ENCODE measurements at regions not wholly inside any gene's neighbourhood (a gene's known extent, or its start where the extent isn't known, plus 50 kb on each side); places are given as distances from the start of the nearest gene placed in this dataset.

DNA sequence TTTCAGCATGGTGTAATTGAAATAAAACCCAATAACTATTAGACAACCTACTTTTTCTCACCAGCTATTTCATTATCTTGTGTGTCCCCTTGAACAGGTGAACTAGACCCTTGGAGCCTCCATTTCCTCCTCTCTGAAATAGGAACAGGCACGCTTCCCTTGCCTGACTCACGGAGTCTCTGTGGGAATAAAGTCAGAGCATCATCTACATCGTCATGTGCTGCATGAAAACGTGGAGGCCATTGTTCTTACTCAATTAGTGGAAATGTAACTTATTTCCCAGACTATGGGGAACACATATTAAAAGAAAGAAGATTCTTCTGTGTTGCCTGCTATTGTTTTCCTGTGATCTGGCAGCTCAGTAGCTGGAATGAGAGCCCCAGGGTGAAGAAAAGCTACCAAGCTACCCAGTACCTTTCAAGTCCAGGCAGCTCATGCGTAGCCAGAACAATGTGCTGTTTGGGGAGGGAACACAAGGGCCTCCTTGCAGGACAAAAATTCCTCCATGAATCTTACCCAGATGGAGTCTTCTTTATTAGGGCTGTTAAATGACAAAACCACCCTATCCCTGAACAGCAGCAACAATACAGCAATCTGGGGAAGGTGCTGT, 59.8 kb downstream of the SOX11 start:
- DNase-seq (ENCODE audit: low read depth in 3 of 3): no peak

DNA sequence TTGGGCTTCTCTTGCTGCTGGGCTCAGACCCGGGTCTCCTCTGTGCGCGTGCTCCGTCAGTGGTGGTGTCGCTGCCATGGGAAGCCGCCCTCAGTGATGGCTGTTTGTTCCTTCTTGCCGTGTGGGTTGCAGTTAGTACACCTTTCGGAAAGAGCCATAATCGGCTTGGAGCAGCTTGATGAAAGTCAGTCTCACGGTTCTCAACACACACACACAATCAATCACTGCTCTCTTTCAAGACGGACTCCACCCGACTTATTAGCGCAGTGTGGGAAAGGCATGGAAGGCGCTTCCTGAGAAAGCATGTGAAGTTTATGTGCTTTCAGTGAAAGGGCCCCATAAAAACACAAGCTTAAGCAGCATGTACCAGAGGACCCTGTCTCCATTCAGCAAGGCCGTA, 64.1 kb downstream of the SOX11 start:
- no peak for DNase-seq (ENCODE audit: low read depth in 3 of 3)

DNA sequence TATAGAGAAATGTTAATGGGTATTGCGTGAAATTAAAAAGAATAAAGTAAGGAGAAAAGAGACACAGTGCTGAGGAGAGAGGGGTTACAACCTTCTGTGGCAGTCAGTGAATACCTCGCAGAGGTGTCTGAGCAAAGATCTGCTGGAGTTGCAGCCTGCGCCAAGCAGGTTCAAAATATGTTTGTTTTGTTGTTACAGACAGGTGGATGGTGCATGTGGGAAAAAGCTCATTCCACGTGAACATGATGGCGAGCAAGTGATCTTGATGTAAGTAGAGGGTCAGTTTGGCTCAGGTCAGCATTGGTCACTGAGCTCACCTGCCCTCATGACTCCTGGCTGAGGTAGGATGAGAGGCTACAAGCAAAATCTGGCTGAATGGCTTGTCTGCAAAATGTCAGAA, 66.2 kb downstream of the SOX11 start:
- no peak for DNase-seq (ENCODE audit: low read depth in 3 of 3)

DNA sequence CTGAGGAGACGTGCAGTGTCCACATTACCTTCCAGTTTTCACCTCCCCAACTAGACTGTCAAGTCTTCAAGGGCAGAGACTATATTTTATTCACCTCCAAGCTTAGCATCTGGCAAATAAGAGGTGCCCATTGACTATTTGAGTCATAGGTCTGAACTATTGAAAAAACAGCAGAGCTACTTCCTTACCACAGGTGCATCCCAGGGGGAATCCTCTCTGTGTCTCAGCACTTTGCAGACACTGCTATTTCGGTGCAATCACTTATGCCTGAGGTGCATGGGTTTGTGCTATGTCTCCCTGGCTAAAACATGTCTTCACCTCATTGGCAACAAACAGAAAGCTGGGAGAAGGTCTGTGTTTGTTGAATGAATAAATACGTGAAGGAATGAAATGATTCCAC, 67.8 kb downstream of the SOX11 start:
- DNase-seq (ENCODE audit: low read depth in 3 of 3): no peak

DNA sequence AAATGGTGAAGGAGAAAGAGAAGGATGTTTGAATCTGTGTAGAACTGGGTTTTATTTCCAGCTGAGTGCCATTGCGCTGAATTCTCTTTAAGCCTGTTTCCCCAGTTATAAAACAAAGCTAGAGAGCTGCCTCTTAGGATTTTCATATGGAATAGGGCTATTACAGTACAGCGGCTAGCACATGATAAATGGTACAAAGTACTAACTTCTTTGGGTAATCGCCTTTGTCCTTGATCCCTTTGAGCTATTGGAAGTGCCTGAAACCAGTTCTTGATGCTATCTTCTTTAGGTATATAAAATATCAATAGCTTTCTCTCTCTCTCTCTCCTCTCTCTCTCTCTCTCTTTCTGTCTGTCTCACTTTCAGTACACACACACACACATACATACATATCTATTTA, 71.3 kb downstream of the SOX11 start:
- no peak for DNase-seq (ENCODE audit: low read depth in 3 of 3)

DNA sequence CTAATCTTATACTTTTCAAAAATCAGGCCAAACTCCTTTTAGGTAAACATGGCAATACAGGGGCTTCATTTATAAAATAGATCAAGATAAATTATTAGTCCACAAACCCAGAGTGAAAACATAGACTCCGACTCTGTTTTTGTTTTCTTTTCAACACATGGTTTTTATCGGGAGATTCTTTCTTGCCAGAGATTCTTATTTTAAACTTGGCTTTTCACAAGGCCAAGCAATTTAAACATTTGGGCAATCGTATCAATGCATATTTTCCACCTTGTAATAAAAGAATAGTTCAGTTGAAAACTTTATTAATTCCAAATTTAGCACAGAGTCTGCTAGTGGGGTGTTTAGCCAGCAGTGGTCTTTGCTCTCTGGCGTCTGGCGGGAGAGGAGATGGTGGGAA, 71.9 kb downstream of the SOX11 start:
- DNase-seq (ENCODE audit: low read depth in 3 of 3): no peak

DNA sequence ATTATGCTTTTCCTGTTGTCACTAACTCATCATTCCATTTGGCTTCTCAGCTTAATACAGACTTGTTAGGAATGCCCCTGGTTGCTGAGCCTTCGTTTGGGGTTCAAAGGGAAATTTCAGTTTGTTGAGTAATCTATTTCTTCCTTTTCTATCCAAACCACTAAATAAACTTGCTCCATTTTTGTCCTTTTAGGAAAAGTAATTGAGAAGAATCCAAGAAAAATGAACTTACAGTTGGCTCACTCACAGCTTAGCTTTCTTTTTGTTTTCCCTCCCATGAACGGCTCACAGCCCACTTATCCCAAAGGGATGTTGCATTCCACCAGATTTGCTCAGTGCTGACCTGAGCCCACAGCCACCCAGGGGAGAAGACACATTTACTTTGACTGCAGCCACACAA, 73.9 kb downstream of the SOX11 start:
- DNase-seq (ENCODE audit: low read depth in 3 of 3): no peak

DNA sequence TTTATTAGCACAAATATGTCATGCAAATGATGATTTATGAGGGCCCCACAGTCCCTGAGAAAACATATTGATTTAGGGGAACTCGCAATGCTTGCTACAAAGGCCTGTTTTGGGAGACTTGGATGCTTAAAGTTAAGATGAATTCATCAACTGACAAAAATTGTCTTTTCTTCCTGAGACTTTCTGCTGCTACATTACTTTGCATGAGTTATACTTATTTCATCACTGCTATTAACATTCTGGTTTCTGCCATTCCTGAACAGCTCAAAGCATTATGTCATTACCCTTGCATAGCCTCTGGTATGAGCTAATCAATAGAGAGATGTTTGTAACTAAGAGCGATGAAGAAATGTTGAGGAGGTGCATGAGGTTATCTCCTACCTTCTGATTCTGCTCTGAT, 74.4 kb downstream of the SOX11 start:
- DNase-seq (ENCODE audit: low read depth in 3 of 3): no peak

DNA sequence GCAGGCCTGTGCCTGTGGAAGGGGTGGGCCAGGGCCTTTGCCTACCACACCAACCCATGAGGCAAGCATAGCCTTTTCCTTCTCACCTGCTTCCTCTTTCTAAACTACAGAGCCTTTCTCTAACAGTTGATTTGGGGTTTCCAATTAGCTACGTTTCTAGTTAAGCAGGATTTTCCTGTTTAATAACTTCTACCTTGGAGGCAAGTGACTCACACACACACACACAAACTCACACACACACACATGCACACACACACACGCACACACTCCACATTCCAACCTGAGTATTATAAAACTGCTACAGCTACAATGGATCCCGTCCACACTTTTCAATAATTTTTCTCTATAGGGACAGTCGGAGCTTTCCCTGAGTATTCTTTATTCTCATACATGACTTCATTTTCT, 84.9 kb downstream of the SOX11 start:
- no peak for DNase-seq (ENCODE audit: low read depth in 3 of 3)

DNA sequence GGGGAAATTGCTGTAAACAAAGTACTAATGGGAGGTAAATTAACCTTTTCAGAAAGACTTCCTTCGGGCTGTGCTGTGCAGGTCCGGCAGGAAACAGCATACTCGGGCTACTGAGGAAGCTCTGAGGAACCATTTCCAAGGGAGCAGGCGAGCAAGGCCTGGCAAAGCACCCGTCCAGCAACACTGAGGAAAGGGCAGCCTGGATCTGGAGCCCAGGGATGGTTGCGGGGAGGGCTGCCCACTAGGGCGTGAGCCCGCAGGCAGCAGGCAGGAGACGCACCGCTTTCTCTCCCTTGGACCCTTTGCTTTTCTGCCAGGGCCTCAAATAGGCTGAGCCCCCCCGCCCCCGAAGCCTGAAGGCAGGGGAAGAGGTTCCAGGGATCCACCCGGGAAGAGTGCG, 89.5 kb downstream of the SOX11 start:
- DNase-seq (ENCODE audit: low read depth in 3 of 3): no peak

DNA sequence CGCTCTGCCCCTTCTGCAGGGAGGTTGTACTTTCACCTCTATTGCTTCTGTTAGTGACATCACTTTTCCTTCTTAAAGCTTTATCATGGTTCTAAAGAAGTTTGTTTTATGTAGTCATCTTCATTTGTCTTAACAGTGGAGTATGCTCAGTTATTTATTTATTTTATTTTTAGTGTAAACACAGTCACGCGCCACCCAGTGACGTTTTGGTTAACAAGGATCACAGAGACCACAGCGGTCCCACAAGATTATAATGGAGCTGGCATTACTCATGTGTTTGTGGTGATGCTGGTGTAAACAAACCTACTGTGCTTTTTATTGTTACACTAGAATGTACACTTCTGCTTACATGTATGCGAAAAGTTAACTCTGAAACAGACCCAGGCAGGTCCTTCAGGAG, 89.9 kb downstream of the SOX11 start:
- DNase-seq (ENCODE audit: low read depth in 3 of 3): no peak

DNA sequence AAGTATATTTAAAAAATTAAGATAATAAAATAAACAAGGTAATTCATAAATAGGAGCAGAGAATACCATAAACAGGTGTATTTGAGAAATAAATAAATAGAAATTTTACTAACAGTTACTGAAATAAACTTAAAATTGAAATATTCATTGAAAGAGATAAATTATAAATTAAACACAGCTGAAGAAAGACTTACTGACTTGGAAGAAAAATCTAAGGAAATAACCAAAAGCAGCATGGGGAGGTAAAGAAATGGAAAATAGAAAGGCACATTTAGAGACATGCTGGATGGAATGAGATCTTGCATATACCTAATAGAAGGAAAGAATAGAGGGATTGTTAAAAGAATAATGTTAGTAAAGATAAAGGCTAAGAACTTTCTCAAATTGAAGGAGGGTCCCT, 96.3 kb downstream of the SOX11 start:
- no peak for DNase-seq (ENCODE audit: low read depth in 3 of 3)

DNA sequence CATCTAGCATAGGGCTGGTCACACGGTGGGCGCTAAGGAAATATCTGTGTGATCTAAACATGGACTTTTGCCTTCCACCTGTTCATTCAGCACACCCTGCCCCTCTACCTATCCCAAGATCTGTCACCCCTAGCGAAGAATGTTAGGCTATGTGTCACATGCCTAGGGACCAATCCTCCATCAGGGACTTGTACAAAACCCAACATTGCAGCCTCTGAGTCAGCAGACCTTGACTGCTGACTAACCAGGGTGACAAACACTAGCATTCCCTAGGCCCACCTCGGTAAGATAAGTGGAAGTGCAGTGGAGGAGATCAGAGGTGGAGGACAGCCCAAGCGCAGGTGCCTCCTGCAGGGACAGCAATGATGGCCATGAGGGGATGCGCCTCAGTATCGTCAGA, 99.2 kb downstream of the SOX11 start:
- no peak for DNase-seq (ENCODE audit: low read depth in 3 of 3)

DNA sequence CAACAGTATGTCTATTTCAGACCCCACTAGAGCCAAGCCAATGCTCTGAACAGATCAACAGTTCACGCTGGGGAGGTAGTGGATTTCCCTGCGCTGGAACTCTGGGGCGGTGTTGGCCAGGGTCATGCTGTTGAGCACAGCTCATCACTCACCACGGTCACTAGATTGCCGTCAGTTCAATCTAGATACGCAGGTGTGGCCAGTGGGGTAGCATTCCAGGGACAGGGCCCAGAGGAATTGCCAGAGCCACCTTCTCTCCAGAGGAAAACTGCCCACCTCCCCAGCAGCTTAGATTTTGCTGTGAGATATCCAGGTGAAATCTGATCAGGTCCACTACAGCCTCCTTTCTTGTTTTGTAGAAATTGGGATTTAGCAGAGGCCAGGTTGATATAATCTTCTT, 101.8 kb downstream of the SOX11 start:
- DNase-seq (ENCODE audit: low read depth in 3 of 3): no peak

DNA sequence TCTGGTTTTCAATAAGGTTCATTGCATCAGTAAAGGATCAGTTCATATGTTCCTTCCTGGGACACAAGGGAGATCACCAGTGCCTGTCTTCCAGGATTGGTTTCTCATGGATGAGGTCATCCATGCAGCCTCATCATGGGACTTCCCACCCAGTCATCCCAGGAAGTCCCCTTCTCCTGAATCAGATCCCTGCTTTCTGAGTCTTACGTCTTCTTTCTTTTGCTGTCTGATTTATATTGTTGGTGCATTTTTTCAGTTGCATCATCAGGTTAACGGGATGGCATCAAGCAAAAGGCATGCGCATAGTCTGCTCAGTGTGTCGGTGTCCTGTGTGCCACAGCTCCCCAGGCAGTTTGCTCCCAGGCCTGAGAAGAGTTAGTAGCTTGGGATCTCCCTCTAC, 105.9 kb downstream of the SOX11 start:
- no peak for DNase-seq (ENCODE audit: low read depth in 3 of 3)

DNA sequence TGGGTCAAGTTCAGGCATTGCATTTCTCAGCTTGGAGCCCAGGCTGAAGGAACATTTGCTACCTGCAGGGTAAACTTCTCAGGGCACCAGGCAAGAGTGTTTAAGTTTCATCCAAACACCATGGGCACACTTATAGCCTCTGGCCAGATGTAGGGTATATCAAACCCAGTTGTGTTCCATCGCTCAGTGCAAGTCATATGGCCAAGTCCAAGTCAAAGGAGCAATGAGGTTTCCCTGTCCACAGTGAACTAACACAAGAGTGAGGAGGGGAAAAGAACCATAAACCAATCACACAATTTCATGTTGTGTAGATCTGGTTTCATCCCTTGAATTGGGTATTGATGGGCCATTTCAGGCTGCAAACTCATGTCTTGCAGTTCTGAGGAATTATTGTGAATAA, 107.2 kb downstream of the SOX11 start:
- DNase-seq (ENCODE audit: low read depth in 3 of 3): no peak

DNA sequence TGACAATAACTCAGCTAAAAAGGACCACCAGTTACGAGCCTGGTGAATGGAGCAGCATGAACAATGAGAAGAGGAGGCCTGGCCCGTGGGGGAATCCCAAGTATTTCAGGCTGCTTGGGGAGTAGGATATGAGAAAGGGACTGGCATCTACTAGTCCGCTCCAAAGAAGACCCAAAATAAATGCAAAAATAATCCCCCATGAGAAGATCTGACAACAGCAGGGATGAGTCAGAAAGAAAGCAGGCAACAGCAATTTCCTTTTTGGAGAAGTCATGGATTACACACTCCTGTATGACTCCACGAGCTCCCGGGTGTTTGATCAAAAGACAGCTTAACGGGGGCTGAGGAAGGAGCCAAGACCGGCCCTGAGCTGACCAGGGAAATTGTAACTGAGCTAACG, 111.4 kb downstream of the SOX11 start:
- DNase-seq (ENCODE audit: low read depth in 3 of 3): no peak

DNA sequence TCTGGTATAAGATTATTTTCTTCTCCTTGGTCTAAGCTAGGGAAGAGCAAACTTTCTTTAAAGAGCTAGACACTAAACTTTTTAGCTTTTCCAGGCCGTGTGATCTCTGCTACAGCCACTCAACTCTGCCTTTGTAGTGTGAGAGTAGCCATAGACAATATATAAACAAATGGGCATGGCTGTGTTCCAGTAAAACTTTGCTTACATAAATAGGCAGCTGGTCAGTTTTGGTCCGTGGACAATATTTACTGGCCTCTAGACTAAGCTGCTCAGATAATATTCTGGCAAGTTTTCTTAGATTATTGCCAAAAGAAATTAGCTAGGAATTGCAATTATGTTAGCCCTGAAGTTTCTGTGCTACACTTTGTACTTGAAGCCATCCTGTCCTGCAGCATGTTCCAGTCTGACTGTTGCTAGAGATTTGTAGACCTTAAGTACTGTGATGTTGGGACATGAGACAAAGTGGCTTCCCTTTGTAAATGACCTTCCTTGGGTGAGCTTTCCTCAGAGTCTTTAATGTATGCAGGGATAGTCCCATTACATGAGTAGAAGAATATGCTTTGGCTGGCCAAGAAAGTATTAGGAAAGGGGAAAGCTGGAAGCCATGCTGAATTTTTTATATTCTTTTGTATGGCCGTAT, 126.9 kb downstream of the SOX11 start:
- no peak for DNase-seq (ENCODE audit: low read depth in 3 of 3)

DNA sequence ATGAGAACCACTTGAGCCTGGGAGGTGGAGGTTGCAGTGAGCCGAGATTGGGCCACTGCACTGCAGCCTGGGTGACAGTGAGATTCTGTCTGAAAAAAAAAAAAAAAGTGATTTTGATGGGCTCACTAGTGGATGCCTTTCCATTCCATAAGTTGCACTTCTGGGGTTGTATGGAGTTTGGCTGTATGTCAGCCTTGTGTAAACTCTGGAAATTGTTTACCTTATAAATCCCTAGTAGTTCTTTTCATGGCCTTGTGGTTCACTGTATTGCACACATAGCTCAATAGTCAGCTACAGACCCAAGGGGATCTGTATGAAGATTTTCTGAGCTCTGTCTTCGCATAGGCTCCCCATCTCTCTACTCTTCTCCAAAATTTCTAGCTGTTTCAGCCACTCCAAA, 131.9 kb downstream of the SOX11 start:
- DNase-seq (ENCODE audit: low read depth in 3 of 3): no peak

DNA sequence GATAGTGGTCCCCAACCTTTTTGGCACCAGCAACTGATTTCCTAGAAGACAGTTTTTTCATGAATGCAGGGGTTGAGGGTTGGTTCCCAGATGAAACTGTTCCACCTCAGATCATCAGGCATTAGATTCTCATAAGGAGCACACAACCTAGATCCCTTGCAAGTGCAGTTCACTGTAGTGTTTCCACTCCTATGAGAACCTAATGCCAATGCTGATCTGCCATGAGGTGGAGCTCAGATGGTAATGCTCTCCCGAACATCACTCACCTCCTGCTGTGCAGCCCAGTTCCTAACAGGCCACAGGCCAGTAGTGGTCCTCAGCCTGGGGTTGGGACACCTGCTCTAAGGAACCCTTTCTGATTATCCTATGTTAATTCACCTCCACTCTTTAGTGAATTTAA, 133.5 kb downstream of the SOX11 start:
- no peak for DNase-seq (ENCODE audit: low read depth in 3 of 3)

DNA sequence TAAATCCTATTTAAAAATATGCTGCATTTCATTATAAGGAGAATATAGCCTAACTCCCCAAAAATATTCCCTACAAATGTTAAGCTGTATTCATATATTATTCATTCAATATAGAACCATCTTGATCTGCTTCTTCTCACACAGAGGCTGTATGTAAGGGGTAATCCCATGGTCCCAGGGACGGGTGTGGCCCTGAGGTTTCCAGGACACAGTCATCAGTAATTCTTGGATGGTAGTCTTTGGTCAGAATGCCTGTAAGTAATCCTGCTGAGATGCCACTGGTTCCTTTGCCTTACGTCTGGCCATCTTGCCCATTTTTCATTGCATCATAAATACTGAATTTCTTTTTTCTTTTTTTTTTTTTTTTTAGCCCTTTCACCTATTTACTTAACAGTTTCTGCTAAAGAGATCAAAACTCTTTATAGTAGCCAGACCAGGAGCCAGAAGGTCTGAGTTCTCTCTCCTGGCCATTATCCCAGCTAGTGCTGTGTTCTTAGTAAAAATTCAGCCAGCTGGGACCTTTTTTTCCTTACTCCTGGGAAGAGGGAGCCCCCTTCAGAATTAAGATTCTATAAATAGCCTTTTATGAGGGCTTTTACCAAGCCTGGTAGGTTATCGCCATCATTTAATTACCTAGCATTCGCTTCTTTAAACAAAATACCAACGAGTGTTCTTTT, 134.9 kb downstream of the SOX11 start:
- no peak for DNase-seq (ENCODE audit: low read depth in 3 of 3)

DNA sequence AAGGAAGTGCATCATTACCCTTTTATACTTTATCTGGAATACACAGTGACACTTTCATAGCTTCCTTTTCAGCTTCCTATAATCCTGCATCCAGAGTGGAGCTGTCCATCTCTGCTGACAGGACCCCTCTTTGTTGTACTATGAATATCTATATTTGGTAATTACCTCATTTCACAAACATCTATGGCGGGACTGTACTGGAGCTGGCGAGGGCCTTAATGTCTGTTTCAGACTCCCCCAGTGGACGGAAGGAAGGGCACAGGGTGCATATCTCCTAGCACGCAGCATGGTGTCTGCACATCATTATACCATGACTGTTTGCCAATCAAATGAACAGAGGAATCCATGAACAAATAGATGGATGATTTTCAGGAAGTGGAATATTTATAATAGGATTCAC, 142.3 kb downstream of the SOX11 start:
- DNase-seq (ENCODE audit: low read depth in 3 of 3): no peak

DNA sequence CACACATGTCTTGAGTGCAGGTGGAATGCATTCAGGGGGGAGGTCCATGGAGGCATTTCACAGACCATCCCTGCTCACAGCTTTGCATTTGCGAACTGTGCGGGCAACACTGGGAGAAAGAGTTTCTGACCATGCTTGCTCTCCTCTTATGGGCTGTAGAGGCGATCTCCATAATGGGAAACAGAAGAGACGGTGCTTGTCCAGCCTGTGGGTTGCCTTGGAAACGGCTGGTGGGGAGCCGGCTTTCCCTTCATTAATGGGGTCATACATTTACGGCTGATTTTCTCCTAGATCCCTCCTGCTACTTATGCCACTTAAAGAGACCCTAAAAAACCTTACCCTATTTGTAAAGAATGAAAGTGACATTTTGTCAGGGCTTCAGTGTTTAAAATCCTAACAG, 147.4 kb downstream of the SOX11 start:
- DNase-seq (ENCODE audit: low read depth in 3 of 3): no peak

DNA sequence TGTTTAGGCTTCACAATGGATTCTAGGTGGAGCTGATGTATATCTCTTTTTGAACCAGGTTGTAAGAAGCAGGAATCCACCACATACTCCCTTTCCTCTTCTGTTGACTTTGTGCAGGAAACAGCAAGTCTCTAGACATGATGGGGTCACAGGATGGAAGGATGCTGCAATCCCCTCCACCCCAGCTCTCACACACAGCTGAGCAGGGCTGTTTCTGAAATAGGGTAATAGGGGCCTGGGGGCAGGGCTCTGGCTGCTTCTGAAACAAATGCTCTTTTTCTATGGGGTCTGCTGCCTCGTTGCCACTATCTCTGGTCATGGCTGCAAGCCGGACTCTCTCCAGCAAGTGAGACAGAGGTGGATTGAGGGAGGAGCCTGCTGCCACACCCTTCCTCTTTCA, 148.9 kb downstream of the SOX11 start:
- DNase-seq (ENCODE audit: low read depth in 3 of 3): no peak
